Erythroblast (primary cell): ENCODE measurements at regions not wholly inside any gene's neighbourhood (a gene's known extent, or its start where the extent isn't known, plus 50 kb on each side); places are given as distances from the start of the nearest gene placed in this dataset.

ENCODE experiments used
- GATA1 ChIP-seq: IDR thresholded peaks from 2 replicates; pipeline ENCODE4 v1.6.1; 2011; ENCODE audit warnings: low read depth, mild to moderate bottlenecking, control low read depth, low read length, moderate library complexity
- POLR2A ChIP-seq: IDR thresholded peaks from 2 replicates; pipeline ENCODE4 v1.6.1; 2011; ENCODE audit warnings: mild to moderate bottlenecking, low read length

GRCh38 chr4:24664956-24665355, 80.6 kb upstream of the DHX15 start:
- TF ChIP-seq POLR2A (no peak), GATA1 (no peak)
